K562 (cell line): ENCODE measurements at regions not wholly inside any gene's neighbourhood (a gene's known extent, or its start where the extent isn't known, plus 50 kb on each side); places are given as distances from the start of the nearest gene placed in this dataset.

ENCODE experiments used
- ATAC-seq: fragments of 200-7000 bp; cut with Tn5 transposase; 3 replicates; pipeline ENCODE4 v1.9.1; 2020; ENCODE audit warnings: moderate library complexity
- BruUV-seq: library from RNA; stranded (reverse); fragments of 400-500 nt; replicated peaks from 2 replicates; lab custom pipeline; 2021; lab: Mats Ljungman, UMichigan
- CTCF ChIA-PET: fragments of 300-600 bp; formaldehyde crosslinking; extraction: SDS; loops from one replicate; lab custom pipeline; 2021; ENCODE audit warnings: low intra/inter-chr PET ratio; lab: Yijun Ruan, JAX
- POLR2A ChIA-PET: fragments of 300-600, 350-650 bp; sonication (Branson Sonifier 250); formaldehyde crosslinking; extraction: SDS; loops from one replicate; lab custom pipeline; 2021; ENCODE audit warnings: antibody characterized with exemption, inconsistent platforms; lab: Yijun Ruan, JAX
- DNase-seq, 4 experiments: peaks; one replicate each; pipeline versions ENCODE4 v3.0.0 to v3.0.0-alpha.2; 2011 to 2018; ENCODE audit warnings: low spot score in 3 of 4, mixed read lengths in 3 of 4; ENCODE audit errors: extremely low read depth in 1 of 4
- FAIRE-seq: peaks from 2 replicates; lab custom pipeline; 2011; peaks lifted over from hg19 to GRCh38; lab: Jason Lieb, UNC
- H2AFZ ChIP-seq: 2 replicates; pipeline ENCODE4 v1.6.0; 2011; ENCODE audit warnings: low read depth, low read length, control low read depth, inconsistent platforms
- H3K27ac ChIP-seq: fragments of 200-600 bp; 3 replicates; pipeline ENCODE4 v1.8.0; 2011; ENCODE audit warnings: low read depth, mild to moderate bottlenecking, control low read depth, inconsistent platforms, low read length, moderate library complexity, mixed read lengths; ENCODE audit errors: extremely low read depth
- H3K27me3 ChIP-seq, 2 experiments: fragments of 300-600 bp in 1 of 2; 2 replicates in 1 of 2; 3 replicates in 1 of 2; pipeline versions ENCODE4 v1.6.0 to v1.8.0; 2011; ENCODE audit warnings: inconsistent platforms in 2 of 2, low read length in 2 of 2, mild to moderate bottlenecking in 1 of 2, mixed read lengths in 1 of 2, moderate library complexity in 1 of 2; ENCODE audit not compliant: control insufficient read depth in 2 of 2, insufficient read depth in 2 of 2
- H3K36me3 ChIP-seq: fragments of 300-600 bp; 3 replicates; pipeline ENCODE4 v1.8.0; 2011; ENCODE audit warnings: mild to moderate bottlenecking, low read length, inconsistent platforms; ENCODE audit not compliant: control insufficient read depth, insufficient read depth
- H3K4me1 ChIP-seq, 2 experiments: fragments of 200-600 bp in 1 of 2; replicated peaks in 1 of 2; 2 replicates in 1 of 2; 3 replicates in 1 of 2; pipeline versions ENCODE4 v1.5.1 to v1.8.0; 2011; ENCODE audit warnings: inconsistent platforms in 2 of 2, low read length in 2 of 2, mild to moderate bottlenecking in 1 of 2, mixed read lengths in 1 of 2, moderate library complexity in 1 of 2; ENCODE audit not compliant: control insufficient read depth in 2 of 2, insufficient read depth in 2 of 2
- H3K4me2 ChIP-seq: 2 replicates; pipeline ENCODE4 v1.6.1; 2011; ENCODE audit warnings: low read length, control low read depth, inconsistent platforms, mixed read lengths; ENCODE audit not compliant: insufficient read depth
- H3K4me3 ChIP-seq: fragments of 200-600 bp; sonication (generic), shearing (Covaris generic); 2 replicates; pipeline ENCODE4 v1.5.1; 2016; ENCODE audit warnings: control low read depth, inconsistent platforms
- H3K79me2 ChIP-seq: fragments of 200-600 bp; 3 replicates; pipeline ENCODE4 v1.8.0; 2011; ENCODE audit warnings: low read length, inconsistent platforms; ENCODE audit not compliant: control insufficient read depth, insufficient read depth
- H3K9ac ChIP-seq, 2 experiments: 2 replicates each; pipeline versions ENCODE4 v1.6.0 to v1.6.1; 2011; ENCODE audit warnings: low read depth in 2 of 2, low read length in 2 of 2, control low read depth in 1 of 2, inconsistent platforms in 1 of 2, mild to moderate bottlenecking in 1 of 2, mixed read lengths in 1 of 2; ENCODE audit not compliant: insufficient read depth in 1 of 2
- H3K9me1 ChIP-seq: one replicate; pipeline ENCODE4 v1.6.0; 2011; ENCODE audit warnings: inconsistent platforms, mild to moderate bottlenecking, low read length, moderate library complexity; ENCODE audit not compliant: control insufficient read depth, insufficient read depth
- H3K9me3 ChIP-seq: replicated peaks from 2 replicates; pipeline ENCODE4 v1.5.1; 2011; ENCODE audit warnings: low read depth, low read length, inconsistent platforms; ENCODE audit not compliant: control insufficient read depth, insufficient read depth
- H4K20me1 ChIP-seq: replicated peaks from 2 replicates; pipeline ENCODE4 v1.6.1; 2011; ENCODE audit warnings: low read length, inconsistent platforms, mixed read lengths; ENCODE audit not compliant: control insufficient read depth, insufficient read depth
- HDAC1 ChIP-seq, 2 experiments: fragments of 450-650 bp; IDR thresholded peaks; 2 replicates each; pipeline ENCODE4 v1.6.1; 2016 to 2017; ENCODE audit warnings: inconsistent platforms in 1 of 2, mild to moderate bottlenecking in 1 of 2, moderate library complexity in 1 of 2
- MAFK ChIP-seq: IDR thresholded peaks from 2 replicates; pipeline ENCODE4 v1.6.1; 2011; ENCODE audit warnings: low read length, improper control_type of control experiment
- NFE2 ChIP-seq: IDR thresholded peaks from 2 replicates; pipeline ENCODE4 v1.6.1; 2014; ENCODE audit warnings: antibody characterized with exemption, low read depth
- RBM17 ChIP-seq: fragments of 200-400 bp; formaldehyde crosslinking; IDR thresholded peaks from 2 replicates; pipeline ENCODE4 v1.6.1; 2017; ENCODE audit warnings: low read depth, mild to moderate bottlenecking, low read length, borderline replicate concordance
- ZFP30 ChIP-seq: fragments of 250-450 bp; sonication (Bioruptor Pico); IDR thresholded peaks from 2 replicates; pipeline ENCODE4 v1.8.0; 2022; ENCODE audit warnings: moderate library complexity, mild to moderate bottlenecking, inconsistent platforms, borderline replicate concordance
- WGBS: fragments of 100-300 bp; shearing (Covaris generic); methylation state at CpG from one replicate; pipeline ENCODE4 v1.1.6; 2016; ENCODE audit warnings: low coverage, mixed read lengths; ENCODE audit not compliant: insufficient coverage; ENCODE audit errors: missing lambda C conversion rate; 5-methylcytosine and 5-hydroxymethylcytosine counted together
- in situ Hi-C: fragments of 300-500 bp; cut with MboI; formaldehyde crosslinking; loops from 4 replicates; pipeline ENCODE4 v1.15.0; 2018; ENCODE audit warnings: inconsistent platforms, mixed read lengths
- intact Hi-C: fragments of 100-400 bp; cut with micrococcal nuclease; formaldehyde crosslinking; loops from 2 replicates; pipeline ENCODE4 v1.14.2; 2022

DNA sequence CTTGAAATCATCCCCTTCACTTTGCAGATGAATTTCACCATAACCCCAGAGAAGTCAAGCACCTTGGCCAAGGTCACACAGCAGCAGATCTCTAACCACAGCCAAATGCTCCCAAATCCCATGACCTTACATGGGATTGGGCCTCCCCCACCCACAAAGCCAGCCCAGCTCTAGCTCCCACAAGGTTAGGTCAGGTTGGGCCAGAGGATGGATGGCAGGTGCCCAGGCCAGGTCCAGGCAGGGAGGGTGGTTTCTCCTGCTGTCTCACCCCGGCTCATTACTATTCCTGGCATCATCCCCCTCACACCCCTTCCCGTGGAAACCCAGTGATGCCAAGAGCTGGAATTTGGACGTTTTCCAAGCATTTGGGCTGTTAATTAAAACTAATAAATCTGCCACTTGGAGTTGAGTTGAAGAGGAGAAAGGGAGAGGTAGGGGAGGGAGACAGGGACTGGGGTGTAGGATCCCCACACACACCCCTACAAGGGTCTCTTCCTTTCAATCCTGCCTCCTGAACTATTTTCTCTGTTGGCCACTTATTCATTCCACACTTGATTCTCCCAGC is 181.6 kb downstream of the TMEM132E start:
- Histone ChIP-seq H3K9me1 (no peaks in the 10 kb centered on the region), H3K27ac (no peak overlapping the region), H2AFZ (no peak overlapping the region), H3K79me2 (no peaks in the 10 kb centered on the region), H3K4me3 (no peak overlapping the region), H3K4me2 (no peak overlapping the region), H3K27me3 (peaks cover under 1 to 2% of the 10 kb centered on the region in 2 experiments; a peak in 1 of 5 replicates), H3K9me3 (no peaks in the 10 kb centered on the region), H3K36me3 (no peaks in the 10 kb centered on the region), H3K9ac (no peak overlapping the region), H3K4me1 (no peaks in the 10 kb centered on the region), H4K20me1 (no peaks in the 10 kb centered on the region)
- WGBS, result 0% methylated on average over 3 of the region's 3 CpGs
- intact Hi-C loops, result no loop called here
- DNase-seq, result no peak
- TF ChIP-seq ZFP30 (CRISPR knock-in tag) (no peak), NFE2 (no peak), HDAC1 (IDR thresholded peaks at IDR 0.05) (no peak)
- ChIA-PET POLR2A (interaction anchor here (0.6 kb wide), 1 partner anchor 10 kb away, joined by 4 read pairs; no protein-coding TSS in a partner anchor), CTCF (no interaction called here)
- FAIRE-seq, result no peak
- ATAC-seq, result no peak
- in situ Hi-C loops, result no loop called here
- no TSS peak for BruUV-seq

DNA sequence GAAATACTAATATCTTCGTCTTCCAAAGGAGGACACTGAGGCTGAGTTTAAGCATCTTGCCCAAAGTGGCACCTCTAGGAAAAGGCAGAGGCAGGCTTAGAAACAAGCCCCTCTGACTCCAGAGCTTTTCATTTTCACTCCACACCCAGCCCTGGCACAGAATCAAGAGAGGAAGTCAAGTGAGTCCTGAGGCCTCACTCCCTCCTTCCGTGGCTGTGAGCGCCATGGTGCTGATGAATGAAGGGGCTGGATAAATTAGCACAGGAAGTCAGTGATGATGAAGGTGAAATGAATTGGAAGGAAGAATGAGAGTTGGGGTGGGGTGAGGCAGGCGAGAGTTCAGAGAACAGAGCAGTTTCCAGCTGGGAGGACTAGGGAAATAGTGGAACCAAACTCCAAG is 179.3 kb downstream of the TMEM132E start:
- no peak for ATAC-seq
- intact Hi-C loops, result no loop called here
- Histone ChIP-seq H3K36me3 (no peaks in the 10 kb centered on the region), H2AFZ (no peak overlapping the region), H3K9me3 (no peaks in the 10 kb centered on the region)
- no peak for FAIRE-seq
- CTCF ChIA-PET, result no interaction called here
- TF ChIP-seq RBM17 (no peak), MAFK (no peak)
- TF ChIP-seq, all 486 proteins: peak for 0
- Histone ChIP-seq H3K9ac (no peak overlapping the region), H3K9me1 (no peaks in the 10 kb centered on the region), H3K79me2 (no peaks in the 10 kb centered on the region), H3K27ac (no peak overlapping the region), H3K4me3 (no peak overlapping the region), H3K27me3 (peaks cover 2 to 12% of the 10 kb centered on the region in 2 experiments; a peak in 1 of 5 replicates), H3K4me1 (no peaks in the 10 kb centered on the region), H3K4me2 (no peak overlapping the region), H4K20me1 (no peaks in the 10 kb centered on the region)
- no peak for DNase-seq
- no TSS peak for BruUV-seq
- in situ Hi-C loops, result no loop called here
- WGBS, result 5% methylated on average over 4 of the region's 4 CpGs
- POLR2A ChIA-PET, result no interaction called here
